ENCODE measurements at regions not wholly inside any gene's neighbourhood (a gene's known extent, or its start where the extent isn't known, plus 50 kb on each side); places are given as distances from the start of the nearest gene placed in this dataset.
"Not testable (repeated sequence)": the region's sequence is repeated elsewhere in the genome, so short reads cannot be mapped to it uniquely, and the experiment has no call there.

GRCh38 chr6:78383968-78384367 lies 483.4 kb upstream of the IRAK1BP1 start:
- DNase-seq: no peak
- intact Hi-C loops (cut with DNase I; ENCODE audit: low total_unique reads): no loop called here
- WGBS, 2 donors (ENCODE audit: low coverage in 1 of 2): 38 to 42% methylated on average over 2 of the region's 2 CpGs
- Histone ChIP-seq H3K36me3 (no peaks in the 10 kb centered on the region), H3K9me3 (peaks cover 3 to 5% of the 10 kb centered on the region in 2 donors), H3K27ac (no peak overlapping the region), H3K27me3 (no peaks in the 10 kb centered on the region), H3K4me1 (no peaks in the 10 kb centered on the region), H3K4me3 (no peak overlapping the region)
- in situ Hi-C loops (cut with MboI; ENCODE audit: low pct_ligation_motif_present in 1 of 4, low pct_unique_long_range_greater_than_20kb in 1 of 4, low sequenced_read_pairs in 3 of 4): no loop called here
- TF ChIP-seq POLR2A (IDR thresholded peaks at IDR 0.05) (no peak), CTCF (IDR thresholded peaks at IDR 0.05) (no peak), EP300 (IDR thresholded peaks at IDR 0.05; ENCODE audit: low read depth) (no peak), POLR2AphosphoS5 (IDR thresholded peaks at IDR 0.05) (no peak)

GRCh38 chr6:78386854-78387253 lies 480.5 kb upstream of the IRAK1BP1 start:
- DNase-seq; H3K27ac ChIP-seq; H3K4me3 ChIP-seq; H3K27me3 ChIP-seq; intact Hi-C loops (cut with DNase I; ENCODE audit: low total_unique reads); in situ Hi-C loops (cut with MboI; ENCODE audit: low pct_ligation_motif_present in 1 of 4, low pct_unique_long_range_greater_than_20kb in 1 of 4, low sequenced_read_pairs in 3 of 4); H3K9me3 ChIP-seq; H3K4me1 ChIP-seq; H3K36me3 ChIP-seq: not testable (repeated sequence)
- WGBS, 2 donors (ENCODE audit: low coverage in 1 of 2): 95 to 100% methylated on average over 2 of the region's 2 CpGs

- H3K4me1 ChIP-seq: no peaks in the 10 kb centered on the region
- no peak overlapping the region for H3K27ac ChIP-seq
- no peak overlapping the region for H3K4me3 ChIP-seq
- 61 to 75% methylated on average over 1 of the region's 1 CpG for WGBS, 2 donors (ENCODE audit: low coverage in 1 of 2)
- no peak for DNase-seq
- TF ChIP-seq CTCF (IDR thresholded peaks at IDR 0.05): no peak
- no peak for TF ChIP-seq EP300 (IDR thresholded peaks at IDR 0.05; ENCODE audit: low read depth)
- no peak for TF ChIP-seq POLR2A (IDR thresholded peaks at IDR 0.05)
- TF ChIP-seq POLR2AphosphoS5 (IDR thresholded peaks at IDR 0.05): no peak
- no peaks in the 10 kb centered on the region for H3K27me3 ChIP-seq
- intact Hi-C loops (cut with DNase I; ENCODE audit: low total_unique reads) (no loop called here), in situ Hi-C loops (cut with MboI; ENCODE audit: low pct_ligation_motif_present in 1 of 4, low pct_unique_long_range_greater_than_20kb in 1 of 4, low sequenced_read_pairs in 3 of 4) (no loop called here)
- no peaks in the 10 kb centered on the region for H3K36me3 ChIP-seq
- peaks cover 3 to 5% of the 10 kb centered on the region in 2 donors for H3K9me3 ChIP-seq
Measured at GRCh38 chr6:78390066-78390465, 477.3 kb upstream of the IRAK1BP1 start.

- Histone ChIP-seq H3K9me3 (no peaks in the 10 kb centered on the region), H3K36me3 (no peaks in the 10 kb centered on the region), H3K27ac (no peak overlapping the region), H3K27me3 (no peaks in the 10 kb centered on the region), H3K4me1 (no peaks in the 10 kb centered on the region), H3K4me3 (no peak overlapping the region)
- no peak for TF ChIP-seq POLR2AphosphoS5 (IDR thresholded peaks at IDR 0.05)
- TF ChIP-seq POLR2A (IDR thresholded peaks at IDR 0.05): no peak
- TF ChIP-seq CTCF (IDR thresholded peaks at IDR 0.05): no peak
- TF ChIP-seq EP300 (IDR thresholded peaks at IDR 0.05; ENCODE audit: low read depth): no peak
- in situ Hi-C loops (cut with MboI; ENCODE audit: low pct_ligation_motif_present in 1 of 4, low pct_unique_long_range_greater_than_20kb in 1 of 4, low sequenced_read_pairs in 3 of 4) (no loop called here), intact Hi-C loops (cut with DNase I; ENCODE audit: low total_unique reads) (no loop called here)
- whole genome bisulfite sequencing, 2 donors (ENCODE audit: low coverage in 1 of 2): 31 to 50% methylated on average over 3 of the region's 3 CpGs
- DNase-seq: no peak
Measured at GRCh38 chr6:78397499-78397898, 469.9 kb upstream of the IRAK1BP1 start.

GRCh38 chr6:78398292-78398691 lies 469.1 kb upstream of the IRAK1BP1 start:
- no peak overlapping the region for H3K4me3 ChIP-seq
- H3K27ac ChIP-seq: no peak overlapping the region
- intact Hi-C loops (cut with DNase I; ENCODE audit: low total_unique reads) (no loop called here), in situ Hi-C loops (cut with MboI; ENCODE audit: low pct_ligation_motif_present in 1 of 4, low pct_unique_long_range_greater_than_20kb in 1 of 4, low sequenced_read_pairs in 3 of 4) (no loop called here)
- no peaks in the 10 kb centered on the region for H3K4me1 ChIP-seq
- H3K36me3 ChIP-seq: no peaks in the 10 kb centered on the region
- DNase-seq: no peak
- no peak for TF ChIP-seq POLR2A (IDR thresholded peaks at IDR 0.05)
- no peak for TF ChIP-seq CTCF (IDR thresholded peaks at IDR 0.05)
- no peak for TF ChIP-seq POLR2AphosphoS5 (IDR thresholded peaks at IDR 0.05)
- no peak for TF ChIP-seq EP300 (IDR thresholded peaks at IDR 0.05; ENCODE audit: low read depth)
- 39 to 41% methylated on average over 2 of the region's 2 CpGs for WGBS, 2 donors (ENCODE audit: low coverage in 1 of 2)
- no peaks in the 10 kb centered on the region for H3K27me3 ChIP-seq
- no peaks in the 10 kb centered on the region for H3K9me3 ChIP-seq

Measured in transverse colon (tissue), 4 donors.